PC-9 (cell line): ENCODE measurements at regions not wholly inside any gene's neighbourhood (a gene's known extent, or its start where the extent isn't known, plus 50 kb on each side); places are given as distances from the start of the nearest gene placed in this dataset.

ENCODE experiments used
- BruUV-seq: library from RNA; stranded (reverse); fragments of 400-500 nt; replicated peaks from 2 replicates; lab custom pipeline; 2021; lab: Mats Ljungman, UMichigan
- CTCF ChIA-PET: fragments of 300-600 bp; sonication (Branson Sonifier 250); formaldehyde crosslinking; loops from one replicate; lab custom pipeline; 2022; ENCODE audit warnings: antibody characterized with exemption; lab: Charles Lee
- POLR2A ChIA-PET: fragments of 300-600 bp; sonication (Branson Sonifier 250); formaldehyde crosslinking; loops from one replicate; lab custom pipeline; 2022; ENCODE audit warnings: antibody characterized with exemption; ENCODE audit not compliant: unreplicated experiment; lab: Charles Lee
- DNase-seq, 2 experiments: peaks; one replicate each; pipeline versions ENCODE4 v3.0.0 to v3.0.0-alpha.2; 2015 to 2022; ENCODE audit warnings: mixed read lengths in 1 of 2
- H2AFZ ChIP-seq: fragments of 200-600 bp; sonication (generic); 2 replicates; pipeline ENCODE4 v1.8.1; 2017; ENCODE audit warnings: antibody characterized with exemption
- H3F3A ChIP-seq: fragments of 200-600 bp; sonication (generic); 2 replicates; pipeline ENCODE4 v1.8.1; 2017; ENCODE audit warnings: antibody characterized with exemption, mild to moderate bottlenecking, low read depth; ENCODE audit not compliant: insufficient read depth
- H3K27ac ChIP-seq: fragments of 200-600 bp; sonication (generic); 2 replicates; pipeline ENCODE4 v1.6.1; 2016; ENCODE audit warnings: mixed run types
- H3K27me3 ChIP-seq: fragments of 200-600 bp; sonication (generic); 2 replicates; pipeline ENCODE4 v1.6.1; 2016; ENCODE audit warnings: low read depth, mixed run types; ENCODE audit not compliant: insufficient read depth
- H3K36me3 ChIP-seq: fragments of 200-600 bp; sonication (generic); 2 replicates; pipeline ENCODE4 v1.6.1; 2016; ENCODE audit warnings: low read depth, mixed run types
- H3K4me1 ChIP-seq: fragments of 200-600 bp; sonication (generic); replicated peaks from 2 replicates; pipeline ENCODE4 v1.6.1; 2016; ENCODE audit warnings: mixed run types; ENCODE audit not compliant: insufficient read depth
- H3K4me2 ChIP-seq: fragments of 200-600 bp; sonication (generic); 2 replicates; pipeline ENCODE4 v1.6.1; 2017; ENCODE audit warnings: mixed run types
- H3K4me3 ChIP-seq: fragments of 200-600 bp; sonication (generic); 2 replicates; pipeline ENCODE4 v1.6.1; 2016; ENCODE audit warnings: mixed run types
- H3K79me2 ChIP-seq: fragments of 200-600 bp; sonication (generic); 2 replicates; pipeline ENCODE4 v1.6.1; 2017; ENCODE audit warnings: low read depth, mixed run types
- H3K9me2 ChIP-seq: fragments of 200-600 bp; sonication (generic); 2 replicates; pipeline ENCODE4 v1.8.1; 2017; ENCODE audit warnings: mild to moderate bottlenecking; ENCODE audit not compliant: insufficient read depth
- H3K9me3 ChIP-seq: fragments of 200-600 bp; sonication (generic); 2 replicates; pipeline ENCODE4 v1.8.1; 2016; ENCODE audit warnings: low read depth; ENCODE audit not compliant: insufficient read depth
- H4K20me1 ChIP-seq: fragments of 200-600 bp; sonication (generic); 2 replicates; pipeline ENCODE4 v1.8.1; 2017; ENCODE audit not compliant: insufficient read depth
- CTCF ChIP-seq: fragments of 200-600 bp; sonication (generic); conservative IDR thresholded peaks from 2 replicates; pipeline ENCODE4 v1.6.1; 2017; ENCODE audit warnings: mixed run types, antibody characterized with exemption, mild to moderate bottlenecking, moderate library complexity
- EZH2 ChIP-seq: fragments of 200-600 bp; sonication (generic); IDR thresholded peaks from 2 replicates; pipeline ENCODE4 v1.8.0; 2017; ENCODE audit warnings: antibody characterized with exemption, low read depth
- intact Hi-C: fragments of 100-400 bp; cut with micrococcal nuclease; formaldehyde crosslinking; loops from one replicate; pipeline ENCODE4 v1.10.0; 2022; ENCODE audit not compliant: unreplicated experiment

- Histone ChIP-seq H3K27ac (no peak overlapping the region), H3K79me2 (no peaks in the 10 kb centered on the region), H2AFZ (no peak overlapping the region), H3K9me3 (no peaks in the 10 kb centered on the region), H4K20me1 (no peaks in the 10 kb centered on the region), H3K4me1 (no peaks in the 10 kb centered on the region), H3K36me3 (no peaks in the 10 kb centered on the region), H3F3A (no peaks in the 10 kb centered on the region), H3K4me2 (no peak overlapping the region), H3K9me2 (no peaks in the 10 kb centered on the region), H3K27me3 (no peaks in the 10 kb centered on the region; the same call in 1 of the 2 replicates), H3K4me3 (no peak overlapping the region)
- intact Hi-C loops: no loop called here
- ChIA-PET CTCF (no interaction called here), POLR2A (no interaction called here)
- no peak for DNase-seq
- no peak for TF ChIP-seq EZH2
- TF ChIP-seq CTCF: no peak
- no TSS peak for BruUV-seq
Observed at GRCh38 chr2:133791191-133791590, 222.9 kb upstream of the NCKAP5 start.

GRCh38 chr2:133792223-133792622 is 224.0 kb upstream of the NCKAP5 start:
- Histone ChIP-seq H3F3A (no peaks in the 10 kb centered on the region), H3K27me3 (no peaks in the 10 kb centered on the region; the same call in 1 of the 2 replicates), H4K20me1 (no peaks in the 10 kb centered on the region), H3K4me1 (no peaks in the 10 kb centered on the region), H3K36me3 (no peaks in the 10 kb centered on the region), H3K4me3 (no peak overlapping the region), H3K79me2 (no peaks in the 10 kb centered on the region), H3K9me3 (no peaks in the 10 kb centered on the region), H3K9me2 (no peaks in the 10 kb centered on the region; the same call in 1 of the 2 replicates), H3K4me2 (no peak overlapping the region), H3K27ac (no peak overlapping the region), H2AFZ (no peak overlapping the region)
- ChIA-PET CTCF (no interaction called here), POLR2A (no interaction called here)
- no TSS peak for BruUV-seq
- no peak for DNase-seq
- no peak for TF ChIP-seq CTCF
- no peak for TF ChIP-seq EZH2
- intact Hi-C loops: no loop called here

- no peak overlapping the region for H3K4me2 ChIP-seq
- BruUV-seq: no TSS peak
- H3K27ac ChIP-seq: no peak overlapping the region
- H3K4me3 ChIP-seq: no peak overlapping the region
- TF ChIP-seq CTCF (no peak), EZH2 (no peak)
- H3K27me3 ChIP-seq: no peaks in the 10 kb centered on the region
- no peaks in the 10 kb centered on the region for H3K36me3 ChIP-seq
- CTCF ChIA-PET: no interaction called here
- H3K9me2 ChIP-seq: no peaks in the 10 kb centered on the region; the same call in 1 of the 2 replicates
- no peak for DNase-seq
- intact Hi-C loops: no loop called here
- no peaks in the 10 kb centered on the region for H3K79me2 ChIP-seq
- POLR2A ChIA-PET: no interaction called here
- no peaks in the 10 kb centered on the region for H3F3A ChIP-seq
- no peaks in the 10 kb centered on the region for H3K4me1 ChIP-seq
- H4K20me1 ChIP-seq: no peaks in the 10 kb centered on the region
- H3K9me3 ChIP-seq: no peaks in the 10 kb centered on the region
- no peak overlapping the region for H2AFZ ChIP-seq
Observed at GRCh38 chr2:133794114-133794513, 225.9 kb upstream of the NCKAP5 start.
